GM12891 (cell line): ENCODE measurements at regions not wholly inside any gene's neighbourhood (a gene's known extent, or its start where the extent isn't known, plus 50 kb on each side); places are given as distances from the start of the nearest gene placed in this dataset.

ENCODE experiments used
- DNase-seq: peaks from one replicate; pipeline ENCODE4 v3.0.0; 2011; ENCODE audit warnings: low spot score; ENCODE audit not compliant: insufficient read length
- FAIRE-seq: peaks from 2 replicates; lab custom pipeline; 2011; peaks lifted over from hg19 to GRCh38; lab: Jason Lieb, UNC
- PAX5 ChIP-seq: IDR thresholded peaks from 2 replicates; pipeline ENCODE4 v1.6.1; 2011; ENCODE audit warnings: low read length, moderate library complexity, mild to moderate bottlenecking; ENCODE audit not compliant: insufficient read depth, severe bottlenecking
- POLR2A ChIP-seq: IDR thresholded peaks from 2 replicates; pipeline ENCODE4 v1.6.1; 2011; ENCODE audit warnings: low read depth, low read length, control low read depth
- POLR2AphosphoS5 ChIP-seq: IDR thresholded peaks from 2 replicates; pipeline ENCODE4 v1.6.1; 2011; ENCODE audit warnings: low read depth, low read length, control low read depth
- POU2F2 ChIP-seq: IDR thresholded peaks from 2 replicates; pipeline ENCODE4 v1.6.1; 2011; ENCODE audit warnings: low read depth, mild to moderate bottlenecking, control low read depth, low read length, moderate library complexity
- SPI1 ChIP-seq: IDR thresholded peaks from 2 replicates; pipeline ENCODE4 v1.6.1; 2011; ENCODE audit warnings: low read depth, low read length, control low read depth
- TAF1 ChIP-seq: IDR thresholded peaks from 2 replicates; pipeline ENCODE4 v1.6.1; 2011; ENCODE audit warnings: low read depth, low read length, control low read depth

DNA sequence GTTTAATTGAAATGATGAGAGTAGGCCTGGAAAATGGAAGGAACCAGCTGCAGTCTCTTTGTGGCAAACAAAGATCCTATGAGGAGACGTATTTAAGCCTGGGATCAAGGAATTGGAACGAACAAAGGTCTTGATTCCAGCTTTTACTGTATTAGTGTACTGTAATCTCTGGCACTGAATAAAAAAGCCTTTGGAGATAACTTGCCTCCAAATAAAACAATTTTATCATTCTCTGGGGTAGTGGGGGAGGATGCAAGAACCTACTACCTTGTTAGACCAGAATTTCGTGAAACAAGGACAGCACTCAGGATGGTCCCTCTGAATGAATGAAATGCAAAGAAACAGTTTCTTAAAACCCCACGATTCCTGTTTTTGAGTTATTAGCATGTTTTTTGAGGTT, 134.2 kb downstream of the RWDD3 start:
- FAIRE-seq (no peak), DNase-seq (no peak)
- TF ChIP-seq TAF1 (no peak), PAX5 (no peak), POLR2A (no peak), POU2F2 (no peak), SPI1 (no peak), POLR2AphosphoS5 (no peak)

DNA sequence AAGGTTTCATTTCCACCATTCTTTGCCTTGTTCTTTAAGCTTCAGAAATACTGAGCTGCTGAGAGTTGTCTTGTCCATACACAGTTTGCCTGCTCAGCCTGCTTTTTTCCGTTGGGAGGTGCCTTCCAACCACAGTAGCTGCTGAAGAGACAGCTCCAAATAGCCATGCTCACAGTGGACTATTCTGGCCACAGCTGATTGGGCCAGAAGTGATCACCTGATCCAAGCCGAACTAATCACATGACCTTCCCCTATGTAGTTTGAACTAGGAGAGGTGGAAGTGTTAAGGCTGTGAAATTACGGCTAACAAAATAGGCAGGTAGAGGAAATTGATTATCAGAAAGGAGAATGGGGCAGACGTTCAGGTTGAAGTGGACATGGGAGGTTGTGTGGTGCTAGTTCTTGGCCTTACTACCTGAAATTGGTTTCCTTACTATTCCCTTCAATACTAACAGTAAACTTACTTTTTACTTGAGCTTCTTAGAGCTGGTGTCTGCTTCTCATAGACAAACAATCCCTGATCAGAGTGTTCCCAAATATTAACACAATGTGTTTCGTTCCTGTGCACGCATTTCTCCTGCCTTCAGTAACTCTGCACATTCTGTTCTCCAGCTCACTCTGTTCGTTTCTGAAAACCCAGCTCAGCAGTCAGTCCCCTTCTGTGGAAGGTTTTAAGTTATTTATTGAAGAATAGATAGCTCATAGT, 136.1 kb downstream of the RWDD3 start:
- TF ChIP-seq PAX5 (no peak), POLR2A (no peak), POLR2AphosphoS5 (no peak), POU2F2 (no peak), SPI1 (no peak), TAF1 (no peak)
- DNase-seq (no peak), FAIRE-seq (no peak)

DNA sequence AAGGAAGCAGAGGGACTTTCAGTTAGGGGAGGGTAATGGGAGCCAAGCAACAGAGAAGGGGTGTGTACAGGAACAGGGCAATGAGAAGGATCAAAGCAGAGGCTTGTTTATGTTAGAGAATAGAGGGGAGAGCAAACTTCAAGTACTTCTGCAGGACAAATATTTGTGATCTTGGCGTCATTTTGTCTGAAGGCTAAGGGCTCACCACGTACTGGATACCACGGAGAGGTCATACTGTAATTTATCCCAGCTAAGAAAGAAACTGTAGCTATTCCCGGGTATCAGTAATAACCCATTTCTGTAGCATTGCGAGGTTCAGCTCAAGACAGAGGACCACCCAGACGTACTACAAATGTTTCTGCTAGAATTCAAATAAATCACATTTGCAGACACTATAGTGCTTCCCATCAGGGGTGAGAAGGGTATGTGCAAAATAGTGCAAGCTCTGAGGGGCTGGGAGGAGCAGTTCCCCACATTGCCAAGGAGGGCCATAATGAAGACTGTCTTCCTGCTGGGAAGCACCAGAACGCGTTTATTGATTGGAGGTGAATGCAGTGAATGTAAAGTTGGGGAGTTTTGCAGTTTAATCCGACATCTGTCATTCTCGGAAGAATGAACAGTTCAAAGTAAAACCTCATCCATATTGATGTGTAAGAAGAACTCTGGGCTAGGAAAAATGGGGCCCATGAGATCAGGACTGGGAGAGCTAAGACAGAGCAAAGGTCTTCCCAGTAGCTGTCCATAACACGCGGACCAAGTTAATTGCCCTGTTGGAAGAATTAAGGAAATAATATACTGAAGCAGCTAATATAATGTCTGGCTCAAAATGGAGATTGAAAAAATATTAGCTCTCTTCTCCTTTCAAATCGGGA, 136.9 kb downstream of the RWDD3 start:
- TF ChIP-seq POLR2AphosphoS5 (no peak), PAX5 (no peak), POLR2A (no peak), SPI1 (no peak), POU2F2 (no peak), TAF1 (no peak)
- FAIRE-seq (no peak), DNase-seq (no peak)

DNA sequence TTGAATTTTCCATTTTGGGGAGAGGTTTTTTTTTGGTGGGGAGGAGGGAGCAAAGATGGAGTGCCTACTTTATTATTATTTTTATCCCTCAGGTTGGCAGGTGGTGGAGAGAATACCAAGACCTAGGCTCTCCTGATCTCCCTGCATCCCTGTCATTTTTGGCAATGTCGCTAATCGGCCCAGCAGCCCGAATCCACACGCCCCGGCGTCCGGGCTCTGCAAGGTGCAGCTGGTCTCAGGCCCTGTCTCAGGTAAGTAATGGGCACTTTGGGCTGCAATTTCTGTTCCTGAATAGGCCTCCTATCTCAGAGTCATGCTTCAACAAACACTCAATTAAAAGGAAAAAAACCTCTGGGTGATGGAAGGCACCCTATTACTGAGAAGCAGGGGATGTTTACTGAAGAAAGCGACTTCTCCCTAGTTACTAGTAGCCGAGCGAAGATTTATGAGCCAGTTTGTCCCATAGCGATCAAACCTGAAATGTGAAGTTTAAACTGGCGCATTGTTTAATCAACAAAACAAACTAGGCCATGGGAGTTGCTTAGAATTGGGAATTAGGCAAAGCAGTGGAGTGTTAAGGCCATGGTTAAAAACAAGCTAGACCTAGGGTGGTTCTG, 137.8 kb downstream of the RWDD3 start:
- no peak for DNase-seq
- no peak for TF ChIP-seq PAX5
- TF ChIP-seq POLR2AphosphoS5: no peak
- TF ChIP-seq POLR2A: no peak
- TF ChIP-seq POU2F2: no peak
- TF ChIP-seq SPI1: no peak
- TF ChIP-seq TAF1: no peak
- FAIRE-seq: no peak

DNA sequence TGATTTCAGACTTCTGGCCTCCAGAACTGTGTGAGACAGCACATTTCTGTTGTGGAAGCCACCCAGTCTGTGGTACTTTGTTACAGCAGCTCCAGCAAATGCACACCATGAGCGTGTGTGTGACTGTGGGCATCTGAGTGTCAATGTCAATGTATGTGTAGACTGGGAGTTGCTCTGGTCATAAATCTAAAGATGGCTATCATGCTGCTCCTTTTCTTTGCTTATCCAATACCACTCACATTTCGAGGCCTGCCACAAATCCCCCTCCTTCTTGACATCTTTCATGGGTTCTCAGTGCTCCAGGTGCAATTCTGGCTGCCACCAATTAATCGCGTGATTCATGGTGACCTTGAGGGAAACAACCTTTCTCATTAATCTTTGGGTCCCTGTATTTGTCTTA, 141.2 kb downstream of the RWDD3 start:
- TF ChIP-seq PAX5: no peak
- FAIRE-seq (no peak), DNase-seq (no peak)

DNA sequence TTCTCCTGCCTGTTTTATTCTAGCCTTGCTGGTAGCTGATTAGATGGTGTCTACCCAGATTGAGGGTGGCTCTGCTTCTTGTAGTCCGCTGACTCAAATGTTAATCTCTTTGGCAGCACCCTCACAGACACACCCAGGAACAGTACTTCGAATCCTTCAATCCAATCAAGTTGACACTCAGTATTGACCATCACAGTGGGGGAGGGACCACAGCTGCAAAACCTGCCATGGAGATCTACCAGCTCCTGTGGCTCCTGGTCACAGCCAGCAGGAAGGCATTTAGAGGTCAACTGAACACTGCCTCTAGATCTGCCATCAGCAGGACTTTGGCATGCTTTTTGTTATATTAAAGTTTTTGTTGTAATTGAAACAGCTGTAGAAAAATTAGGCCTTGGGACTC, 146.9 kb downstream of the RWDD3 start:
- FAIRE-seq: no peak
- no peak for DNase-seq
- no peak for TF ChIP-seq POU2F2
- no peak for TF ChIP-seq TAF1
- no peak for TF ChIP-seq SPI1
- TF ChIP-seq PAX5: no peak
- no peak for TF ChIP-seq POLR2AphosphoS5
- TF ChIP-seq POLR2A: no peak

DNA sequence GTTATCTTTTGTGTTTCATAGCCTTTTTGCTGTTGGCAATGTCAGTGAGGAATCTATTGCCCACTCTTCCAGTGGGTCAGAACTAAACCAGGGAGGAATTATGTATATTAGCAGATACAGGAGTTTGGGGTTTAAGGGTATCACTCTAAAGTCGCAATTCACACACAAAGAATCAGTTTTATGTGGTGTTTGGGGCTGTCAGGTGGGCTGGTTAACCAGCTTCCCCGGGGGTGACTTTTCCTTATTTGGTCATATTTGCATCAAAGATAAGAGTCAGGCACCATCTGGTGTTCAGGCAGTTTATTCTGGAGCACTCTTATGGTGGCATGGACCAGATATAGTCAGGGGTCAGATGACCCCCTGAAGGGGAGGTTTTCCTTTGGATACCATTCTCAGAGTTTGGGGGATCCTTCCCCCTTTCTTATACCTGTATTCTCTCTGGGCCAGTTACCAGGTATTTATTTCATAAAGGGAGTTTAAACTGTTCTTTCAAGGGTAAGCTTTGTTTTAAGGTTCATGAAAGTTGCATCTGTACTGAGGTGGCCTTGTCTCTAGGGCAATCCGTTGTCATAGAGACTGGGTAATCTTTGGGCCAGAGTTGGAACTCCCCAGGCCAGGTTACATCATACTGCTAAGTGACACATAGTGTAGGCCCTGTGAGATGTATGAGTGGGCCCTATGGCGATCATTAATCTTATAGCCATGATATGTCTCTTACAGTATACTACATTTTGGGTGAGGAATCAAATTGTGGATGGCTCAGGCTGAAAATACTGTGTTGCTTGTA, 148.2 kb downstream of the RWDD3 start:
- DNase-seq: no peak
- FAIRE-seq: no peak
- TF ChIP-seq POLR2A (no peak), POU2F2 (no peak), TAF1 (no peak), SPI1 (no peak), POLR2AphosphoS5 (no peak), PAX5 (no peak)

DNA sequence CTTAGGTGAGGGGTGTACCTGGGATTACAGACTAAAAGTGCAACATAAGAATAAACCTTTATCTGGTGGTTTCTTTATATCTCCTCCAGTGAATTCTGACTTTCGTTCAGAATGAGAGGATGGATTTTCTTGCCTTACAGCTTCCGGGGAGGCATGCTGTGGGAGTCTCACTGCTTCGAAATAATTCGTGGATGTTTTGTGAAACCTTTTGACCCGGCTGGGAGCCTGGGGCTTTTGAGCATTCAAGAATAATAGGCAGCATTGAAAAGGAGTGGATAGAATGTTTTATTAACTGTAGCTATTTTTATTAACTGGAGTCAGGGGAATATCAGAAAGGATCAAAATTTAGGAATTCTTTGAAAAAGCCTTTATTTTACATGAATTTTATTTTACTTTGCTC, 149.1 kb downstream of the RWDD3 start:
- TF ChIP-seq PAX5: no peak
- TF ChIP-seq SPI1: no peak
- TF ChIP-seq TAF1: no peak
- no peak for TF ChIP-seq POLR2A
- no peak for TF ChIP-seq POLR2AphosphoS5
- TF ChIP-seq POU2F2: no peak
- no peak for DNase-seq
- FAIRE-seq: no peak
